ENCODE measurements at regions not wholly inside any gene's neighbourhood (a gene's known extent, or its start where the extent isn't known, plus 50 kb on each side); places are given as distances from the start of the nearest gene placed in this dataset.
A peak's percentile ranks its signal among the peaks of the same experiment; 100 is the strongest.

- WGBS, 5 donors = 69 to 86% (median 78%) methylated on average over 5 of the region's 5 CpGs
- no peak for TF ChIP-seq POLR2A (IDR thresholded peaks at IDR 0.05)
- Histone ChIP-seq H3K27ac (no peak overlapping the region), H3K36me3 (no peaks in the 10 kb centered on the region), H3K4me1 (peaks cover 15 to 45% (median 28%) of the 10 kb centered on the region in 6 donors), H3K4me3 (no peak overlapping the region), H3K9me3 (no peaks in the 10 kb centered on the region), H3K27me3 (replicated peaks in 1 of 7) (no peaks in the 10 kb centered on the region)
- no peak for DNase-seq
- intact Hi-C loops (cut with DNase I; ENCODE audit: low total_unique reads) = no loop called here
Measured at GRCh38 chr2:172282944-172283343, 144.4 kb upstream of the ITGA6 start.

DNA sequence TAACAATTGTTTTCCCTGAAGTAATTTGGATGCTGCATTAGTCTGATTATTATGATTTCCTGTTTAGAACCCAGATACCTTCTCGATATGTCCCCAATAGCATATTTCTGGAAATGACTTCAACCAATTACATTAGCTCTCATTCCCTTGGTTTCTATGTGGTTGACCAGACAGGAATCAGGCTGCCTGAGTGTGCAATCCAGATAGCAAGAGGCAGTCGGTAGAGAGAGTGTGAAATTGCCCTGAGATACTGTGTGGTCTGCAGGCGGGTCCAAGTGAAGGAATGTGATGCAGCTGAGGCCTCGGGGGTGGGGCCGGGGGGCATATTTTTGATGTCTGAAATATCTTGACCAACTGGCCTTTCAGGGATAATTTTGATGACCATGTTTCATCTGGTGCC lies 143.9 kb upstream of the ITGA6 start:
- Histone ChIP-seq H3K4me3 (no peak overlapping the region), H3K9me3 (no peaks in the 10 kb centered on the region), H3K27ac (no peak overlapping the region), H3K4me1 (peaks cover 15 to 50% (median 31%) of the 10 kb centered on the region in 6 donors), H3K36me3 (no peaks in the 10 kb centered on the region), H3K27me3 (replicated peaks in 1 of 7) (no peaks in the 10 kb centered on the region)
- DNase-seq = no peak
- intact Hi-C loops (cut with DNase I; ENCODE audit: low total_unique reads) = no loop called here
- WGBS, 5 donors = 29 to 51% (median 48%) methylated on average over 5 of the region's 5 CpGs
- TF ChIP-seq CTCF (IDR thresholded peaks at IDR 0.05 in 8 of 11, conservative IDR thresholded peaks at IDR 0.05 in 3 of 11) = no peak

- WGBS, 5 donors = 77 to 96% (median 91%) methylated on average over 4 of the region's 4 CpGs
- peaks cover 15 to 50% (median 31%) of the 10 kb centered on the region in 6 donors for H3K4me1 ChIP-seq
- no peaks in the 10 kb centered on the region for H3K36me3 ChIP-seq
- H3K27ac ChIP-seq = no peak overlapping the region
- intact Hi-C loops (cut with DNase I; ENCODE audit: low total_unique reads) = no loop called here
- no peaks in the 10 kb centered on the region for H3K9me3 ChIP-seq
- TF ChIP-seq POLR2AphosphoS5 (IDR thresholded peaks at IDR 0.05) (no peak), POLR2A (IDR thresholded peaks at IDR 0.05) (no peak), CTCF (IDR thresholded peaks at IDR 0.05 in 8 of 11, conservative IDR thresholded peaks at IDR 0.05 in 3 of 11) (no peak)
- H3K4me3 ChIP-seq = no peak overlapping the region
- DNase-seq = no peak
- no peaks in the 10 kb centered on the region for H3K27me3 ChIP-seq (replicated peaks in 1 of 7)
Measured at GRCh38 chr2:172284209-172284608, 143.2 kb upstream of the ITGA6 start.

GRCh38 chr2:172285010-172285621 lies 142.3 kb upstream of the ITGA6 start:
- no peak overlapping the region for H3K4me3 ChIP-seq
- no peaks in the 10 kb centered on the region for H3K36me3 ChIP-seq
- peak overlapping the region in 5 of 8 donors; percentile 10 to 37 (median 15) for H3K27ac ChIP-seq
- no peaks in the 10 kb centered on the region for H3K9me3 ChIP-seq
- peaks cover 15 to 46% (median 31%) of the 10 kb centered on the region in 6 donors for H3K4me1 ChIP-seq
- DNase-seq = no peak
- H3K27me3 ChIP-seq (replicated peaks in 1 of 7) = no peaks in the 10 kb centered on the region
- 37 to 61% (median 53%) methylated on average over 3 to 5 of the region's 5 CpGs for WGBS, 5 donors
- intact Hi-C loops (cut with DNase I; ENCODE audit: low total_unique reads) = no loop called here
- TF ChIP-seq CTCF (IDR thresholded peaks at IDR 0.05 in 8 of 11, conservative IDR thresholded peaks at IDR 0.05 in 3 of 11) (no peak), POLR2A (IDR thresholded peaks at IDR 0.05) (no peak), POLR2AphosphoS5 (IDR thresholded peaks at IDR 0.05) (no peak)

DNA sequence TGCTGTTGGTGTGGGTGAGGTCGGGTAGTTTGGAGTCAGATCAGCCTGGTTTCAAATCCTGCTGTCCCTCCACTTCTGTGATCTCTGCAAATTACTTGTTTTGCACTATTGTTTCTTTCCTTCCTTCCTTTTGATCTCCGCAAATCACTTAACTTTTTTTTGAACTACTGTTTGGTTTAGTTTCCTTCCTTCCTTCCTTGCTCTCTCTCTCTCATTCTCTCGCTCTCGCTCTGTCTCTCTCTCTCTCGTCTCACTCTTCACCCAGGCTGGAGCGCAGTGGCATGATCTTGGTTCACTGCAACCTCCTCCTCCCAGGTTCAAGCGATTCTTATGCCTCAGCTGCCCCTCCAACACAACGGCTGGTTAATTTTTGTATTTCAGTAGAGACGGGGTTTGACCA lies 141.6 kb upstream of the ITGA6 start:
- no peak for DNase-seq
- no peaks in the 10 kb centered on the region for H3K9me3 ChIP-seq
- H3K4me3 ChIP-seq = no peak overlapping the region
- H3K27me3 ChIP-seq (replicated peaks in 1 of 7) = no peaks in the 10 kb centered on the region
- peak overlapping the region in 5 of 8 donors; percentile 10 to 37 (median 15) for H3K27ac ChIP-seq
- intact Hi-C loops (cut with DNase I; ENCODE audit: low total_unique reads) = no loop called here
- H3K36me3 ChIP-seq = no peaks in the 10 kb centered on the region
- TF ChIP-seq CTCF (IDR thresholded peaks at IDR 0.05 in 8 of 11, conservative IDR thresholded peaks at IDR 0.05 in 3 of 11) (no peak), POLR2AphosphoS5 (IDR thresholded peaks at IDR 0.05) (no peak), POLR2A (IDR thresholded peaks at IDR 0.05) (no peak)
- 37 to 53% (median 47%) methylated on average over 9 of the region's 9 CpGs for WGBS, 5 donors
- H3K4me1 ChIP-seq = peaks cover 15 to 40% (median 27%) of the 10 kb centered on the region in 6 donors

Measured in spleen (tissue), 11 donors.